ENCODE measurements at regions not wholly inside any gene's neighbourhood (a gene's known extent, or its start where the extent isn't known, plus 50 kb on each side); places are given as distances from the start of the nearest gene placed in this dataset.

DNA sequence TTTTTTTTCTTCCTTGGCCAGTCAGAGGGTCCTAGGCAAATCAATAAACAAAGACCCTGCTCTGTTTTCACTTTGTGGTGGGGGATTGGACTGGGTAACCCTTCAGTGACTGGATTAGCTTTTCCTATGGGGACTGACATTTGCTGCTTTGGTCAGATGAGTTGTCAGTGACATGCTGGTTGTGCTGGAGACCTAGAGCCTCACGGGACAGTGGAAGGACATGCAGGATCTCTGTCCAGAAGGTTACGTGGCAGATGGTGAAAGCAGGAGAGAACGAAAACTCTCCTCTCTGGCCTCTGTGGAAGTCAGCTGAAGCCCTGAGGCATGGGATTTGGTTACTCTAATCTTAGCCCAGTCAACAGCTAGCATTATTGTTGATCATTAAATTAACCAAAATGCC lies 90.0 kb upstream of the BMPER start:
- POLR2A ChIA-PET = interaction anchor here (0.7 kb wide), 1 partner anchor 536 kb away, joined by 3 read pairs; no protein-coding TSS in a partner anchor
- no TSS peak for BruUV-seq (replicated peaks)
- Histone ChIP-seq H3K27me3 (ENCODE audit: control insufficient read depth, insufficient read depth, low read length) (no peaks in the 10 kb centered on the region), H3K4me1 (ENCODE audit: control insufficient read depth, insufficient read depth, low read length) (no peaks in the 10 kb centered on the region; the same call in 1 of the 2 replicates), H3K36me3 (ENCODE audit: control insufficient read depth, insufficient read depth, low read length) (no peaks in the 10 kb centered on the region), H3K9me3 (ENCODE audit: control insufficient read depth, insufficient read depth, low read depth, low read length) (no peaks in the 10 kb centered on the region), H3K27ac (ENCODE audit: low read length) (no peak overlapping the region), H3K4me3 (ENCODE audit: low read depth in 2 of 2, low read length in 2 of 2) (no peak overlapping the region)
- DNase-seq (ENCODE audit: low read depth, low spot score) (no peak), ATAC-seq (no peak; the same call in 1 of the 2 replicates)
- intact Hi-C loops (cut with micrococcal nuclease; ENCODE audit: unreplicated experiment) = no loop called here
- TF ChIP-seq SIN3A (IDR thresholded peaks at IDR 0.05; ENCODE audit: borderline replicate concordance, insufficient read depth, low read depth, low read length) = no peak
- TF ChIP-seq POLR2AphosphoS5 (IDR thresholded peaks at IDR 0.05; ENCODE audit: low read depth, low read length) = no peak
- TF ChIP-seq, protein P1, sequence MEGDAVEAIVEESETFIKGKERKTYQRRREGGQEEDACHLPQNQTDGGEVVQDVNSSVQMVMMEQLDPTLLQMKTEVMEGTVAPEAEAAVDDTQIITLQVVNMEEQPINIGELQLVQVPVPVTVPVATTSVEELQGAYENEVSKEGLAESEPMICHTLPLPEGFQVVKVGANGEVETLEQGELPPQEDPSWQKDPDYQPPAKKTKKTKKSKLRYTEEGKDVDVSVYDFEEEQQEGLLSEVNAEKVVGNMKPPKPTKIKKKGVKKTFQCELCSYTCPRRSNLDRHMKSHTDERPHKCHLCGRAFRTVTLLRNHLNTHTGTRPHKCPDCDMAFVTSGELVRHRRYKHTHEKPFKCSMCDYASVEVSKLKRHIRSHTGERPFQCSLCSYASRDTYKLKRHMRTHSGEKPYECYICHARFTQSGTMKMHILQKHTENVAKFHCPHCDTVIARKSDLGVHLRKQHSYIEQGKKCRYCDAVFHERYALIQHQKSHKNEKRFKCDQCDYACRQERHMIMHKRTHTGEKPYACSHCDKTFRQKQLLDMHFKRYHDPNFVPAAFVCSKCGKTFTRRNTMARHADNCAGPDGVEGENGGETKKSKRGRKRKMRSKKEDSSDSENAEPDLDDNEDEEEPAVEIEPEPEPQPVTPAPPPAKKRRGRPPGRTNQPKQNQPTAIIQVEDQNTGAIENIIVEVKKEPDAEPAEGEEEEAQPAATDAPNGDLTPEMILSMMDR (IDR thresholded peaks at IDR 0.05) = no peak
- TF ChIP-seq TCF7L2 (IDR thresholded peaks at IDR 0.05; ENCODE audit: low read depth, low read length) = no peak
- no peak for TF ChIP-seq REST (IDR thresholded peaks at IDR 0.05; ENCODE audit: insufficient read depth in 1 of 2, low read depth in 2 of 2, low read length in 1 of 2)
- in situ Hi-C loops (cut with HindIII; ENCODE audit: low pct_unique_long_range_greater_than_20kb, low sequenced_read_pairs) = no loop called here
- CTCF ChIA-PET = no interaction called here

DNA sequence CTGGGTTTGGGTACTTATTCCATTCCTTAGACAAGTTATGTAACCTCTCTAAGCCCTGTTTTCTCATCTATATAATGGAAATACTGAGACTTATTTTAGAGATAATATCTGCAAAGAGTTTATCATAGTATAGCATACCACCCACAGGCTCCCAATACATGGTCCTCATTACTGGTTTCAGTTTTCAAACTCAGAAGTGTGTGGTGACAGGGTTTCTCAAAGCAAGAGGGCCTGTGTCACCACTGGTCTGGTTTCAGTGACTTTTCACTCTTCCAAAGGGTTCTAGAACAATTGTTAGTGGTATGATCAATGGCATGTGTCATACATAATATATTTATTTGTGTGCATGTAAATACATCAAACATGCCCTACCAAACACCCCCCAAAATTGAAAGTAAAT lies 89.2 kb upstream of the BMPER start:
- ATAC-seq = no peak
- Histone ChIP-seq H3K36me3 (ENCODE audit: control insufficient read depth, insufficient read depth, low read length) (no peaks in the 10 kb centered on the region), H3K27me3 (ENCODE audit: control insufficient read depth, insufficient read depth, low read length) (no peaks in the 10 kb centered on the region), H3K4me3 (ENCODE audit: low read depth in 2 of 2, low read length in 2 of 2) (no peak overlapping the region), H3K9me3 (ENCODE audit: control insufficient read depth, insufficient read depth, low read depth, low read length) (no peaks in the 10 kb centered on the region), H3K27ac (ENCODE audit: low read length) (no peak overlapping the region), H3K4me1 (ENCODE audit: control insufficient read depth, insufficient read depth, low read length) (no peaks in the 10 kb centered on the region; the same call in 1 of the 2 replicates)
- ChIA-PET POLR2A (no interaction called here), CTCF (no interaction called here)
- intact Hi-C loops (cut with micrococcal nuclease; ENCODE audit: unreplicated experiment) (no loop called here), in situ Hi-C loops (cut with HindIII; ENCODE audit: low pct_unique_long_range_greater_than_20kb, low sequenced_read_pairs) (no loop called here)
- DNase-seq (ENCODE audit: low read depth, low spot score) = no peak
- TF ChIP-seq POLR2AphosphoS5 (IDR thresholded peaks at IDR 0.05; ENCODE audit: low read depth, low read length) (no peak), SIN3A (IDR thresholded peaks at IDR 0.05; ENCODE audit: borderline replicate concordance, insufficient read depth, low read depth, low read length) (no peak), REST (IDR thresholded peaks at IDR 0.05; ENCODE audit: insufficient read depth in 1 of 2, low read depth in 2 of 2, low read length in 1 of 2) (no peak), TCF7L2 (IDR thresholded peaks at IDR 0.05; ENCODE audit: low read depth, low read length) (no peak)
- TF ChIP-seq, protein P1 (IDR thresholded peaks at IDR 0.05) = no peak
- BruUV-seq (replicated peaks) = no TSS peak
